H9 (cell line): ENCODE measurements at regions not wholly inside any gene's neighbourhood (a gene's known extent, or its start where the extent isn't known, plus 50 kb on each side); places are given as distances from the start of the nearest gene placed in this dataset.

Experiments
- DNase-seq: peaks from one replicate; pipeline ENCODE4 v3.0.0-alpha.2; 2017
- H2AFZ ChIP-seq: one replicate; pipeline ENCODE4 v1.6.1; 2013; ENCODE audit warnings: mild to moderate bottlenecking, low read length, control low read depth, moderate library complexity
- H2AK5ac ChIP-seq: 2 replicates; pipeline ENCODE4 v1.6.1; 2013; ENCODE audit warnings: low read length, control low read depth, mixed read lengths; ENCODE audit not compliant: insufficient read length
- H2BK120ac ChIP-seq: one replicate; pipeline ENCODE4 v1.6.1; 2013; ENCODE audit warnings: low read depth, mild to moderate bottlenecking, low read length, control low read depth, inconsistent platforms; ENCODE audit not compliant: poor library complexity, severe bottlenecking
- H2BK12ac ChIP-seq: 2 replicates; pipeline ENCODE4 v1.6.1; 2013; ENCODE audit warnings: low read length, control low read depth, mixed read lengths, low read depth; ENCODE audit not compliant: insufficient read length
- H2BK15ac ChIP-seq: 2 replicates; pipeline ENCODE4 v1.6.1; 2013; ENCODE audit warnings: low read depth, low read length, control low read depth
- H2BK20ac ChIP-seq: one replicate; pipeline ENCODE4 v1.6.1; 2013; ENCODE audit warnings: low read depth, mild to moderate bottlenecking, low read length, control low read depth, inconsistent platforms; ENCODE audit not compliant: poor library complexity, severe bottlenecking
- H2BK5ac ChIP-seq: 2 replicates; pipeline ENCODE4 v1.6.1; 2013; ENCODE audit warnings: low read length, control low read depth, mixed read lengths; ENCODE audit not compliant: insufficient read length
- H3K14ac ChIP-seq: 2 replicates; pipeline ENCODE4 v1.6.1; 2013; ENCODE audit warnings: low read length, control low read depth; ENCODE audit not compliant: insufficient read depth
- H3K18ac ChIP-seq: 2 replicates; pipeline ENCODE4 v1.6.1; 2013; ENCODE audit warnings: low read depth, mild to moderate bottlenecking, mixed read lengths, low read length, control low read depth; ENCODE audit not compliant: insufficient read length
- H3K23ac ChIP-seq: 2 replicates; pipeline ENCODE4 v1.6.1; 2013; ENCODE audit warnings: low read length, control low read depth, mixed read lengths, low read depth; ENCODE audit not compliant: insufficient read length
- H3K23me2 ChIP-seq: 2 replicates; pipeline ENCODE4 v1.6.1; 2013; ENCODE audit warnings: low read depth, mild to moderate bottlenecking, mixed read lengths, low read length, control low read depth; ENCODE audit not compliant: insufficient read length, poor library complexity, severe bottlenecking
- H3K27ac ChIP-seq: 2 replicates; pipeline ENCODE4 v1.5.1; 2013; ENCODE audit warnings: low read length, control low read depth, mixed read lengths, low read depth; ENCODE audit not compliant: insufficient read length
- H3K27me3 ChIP-seq: 2 replicates; pipeline ENCODE4 v1.6.1; 2013; ENCODE audit warnings: low read length, control low read depth, inconsistent platforms; ENCODE audit not compliant: insufficient read depth
- H3K4ac ChIP-seq: 2 replicates; pipeline ENCODE4 v1.6.1; 2013; ENCODE audit warnings: low read depth, mild to moderate bottlenecking, control low read depth, inconsistent platforms, low read length, moderate library complexity
- H3K4me1 ChIP-seq: 2 replicates; pipeline ENCODE4 v1.6.1; 2013; ENCODE audit warnings: low read length, control low read depth, inconsistent platforms; ENCODE audit not compliant: insufficient read depth
- H3K4me2 ChIP-seq: 2 replicates; pipeline ENCODE4 v1.6.1; 2013; ENCODE audit warnings: low read length, control low read depth, mixed read lengths; ENCODE audit not compliant: insufficient read length, insufficient read depth
- H3K56ac ChIP-seq: 2 replicates; pipeline ENCODE4 v1.6.1; 2013; ENCODE audit warnings: low read depth, mild to moderate bottlenecking, mixed read lengths, low read length, control low read depth; ENCODE audit not compliant: insufficient read length
- H3K79me1 ChIP-seq: 2 replicates; pipeline ENCODE4 v1.6.1; 2013; ENCODE audit warnings: low read depth, mild to moderate bottlenecking, moderate library complexity, low read length, control low read depth, inconsistent platforms; ENCODE audit not compliant: insufficient read depth, poor library complexity, severe bottlenecking
- H3K79me2 ChIP-seq: 2 replicates; pipeline ENCODE4 v1.6.1; 2013; ENCODE audit warnings: low read length, control low read depth, inconsistent platforms; ENCODE audit not compliant: insufficient read depth
- H3K9ac ChIP-seq: 2 replicates; pipeline ENCODE4 v1.6.1; 2013; ENCODE audit warnings: low read length, control low read depth, mixed read lengths; ENCODE audit not compliant: insufficient read length; ENCODE audit errors: extremely low read depth
- H3K9me3 ChIP-seq: one replicate; pipeline ENCODE4 v1.6.1; 2013; ENCODE audit warnings: low read depth, low read length, inconsistent platforms; ENCODE audit not compliant: control insufficient read depth
- H3T11ph ChIP-seq: one replicate; pipeline ENCODE4 v1.6.1; 2013; ENCODE audit warnings: mild to moderate bottlenecking, low read length, control low read depth, inconsistent platforms
- H4K20me1 ChIP-seq: one replicate; pipeline ENCODE4 v1.6.1; 2013; ENCODE audit not compliant: control insufficient read depth, insufficient read length, insufficient read depth
- H4K5ac ChIP-seq: 2 replicates; pipeline ENCODE4 v1.6.1; 2013; ENCODE audit warnings: low read depth, mild to moderate bottlenecking, mixed read lengths, low read length, control low read depth; ENCODE audit not compliant: insufficient read length
- H4K8ac ChIP-seq: replicated peaks from 2 replicates; pipeline ENCODE4 v1.6.1; 2013; ENCODE audit warnings: low read length, control low read depth, mixed read lengths, low read depth; ENCODE audit not compliant: insufficient read length
- H4K91ac ChIP-seq: 2 replicates; pipeline ENCODE4 v1.6.1; 2013; ENCODE audit warnings: low read depth, mild to moderate bottlenecking, moderate library complexity, mixed read lengths, low read length, control low read depth; ENCODE audit not compliant: insufficient read length
- H3K27ac Mint-ChIP-seq, 3 experiments: 2 replicates in 2 of 3; 3 replicates in 1 of 3; pipeline ENCODE4 v1.8.0; 2020 to 2021; ENCODE audit warnings: mixed read lengths in 3 of 3, mild to moderate bottlenecking in 1 of 3, moderate library complexity in 1 of 3
- H3K27me3 Mint-ChIP-seq: 2 replicates; pipeline ENCODE4 v1.8.0; 2021; ENCODE audit warnings: low read depth, mild to moderate bottlenecking, moderate library complexity, mixed read lengths
- H3K36me3 Mint-ChIP-seq, 3 experiments: 2 replicates in 2 of 3; 3 replicates in 1 of 3; pipeline ENCODE4 v1.8.0; 2020 to 2021; ENCODE audit warnings: low read depth in 3 of 3, mixed read lengths in 3 of 3; ENCODE audit not compliant: insufficient read depth in 1 of 3
- H3K4me1 Mint-ChIP-seq, 2 experiments: 2 replicates each; pipeline ENCODE4 v1.8.0; 2020; ENCODE audit warnings: mixed read lengths in 2 of 2
- H3K4me3 Mint-ChIP-seq, 2 experiments: 2 replicates in 1 of 2; 3 replicates in 1 of 2; pipeline ENCODE4 v1.8.0; 2020 to 2021; ENCODE audit warnings: mild to moderate bottlenecking in 2 of 2, mixed read lengths in 2 of 2, moderate library complexity in 1 of 2
- H3K9me3 Mint-ChIP-seq, 2 experiments: 2 replicates in 1 of 2; 3 replicates in 1 of 2; pipeline ENCODE4 v1.8.0; 2020; ENCODE audit warnings: mild to moderate bottlenecking in 2 of 2, mixed read lengths in 2 of 2, moderate library complexity in 1 of 2
- CTCF ChIP-seq: fragments of 200-600 bp; sonication (generic); conservative IDR thresholded peaks from 3 replicates; pipeline ENCODE4 v1.8.0; 2021; ENCODE audit warnings: antibody characterized with exemption, mild to moderate bottlenecking
- WGBS: extraction: QIAGEN DNeasy Blood & Tissue Kit; methylation state at CpG from one replicate; pipeline ENCODE4 v1.1.7; 2013; ENCODE audit warnings: missing lambda C conversion rate, low lambda C conversion rate, mixed read lengths; ENCODE audit not compliant: insufficient read length; ENCODE audit errors: extremely low coverage; 5-methylcytosine and 5-hydroxymethylcytosine counted together

GRCh38 chr16:8146256-8147012, 443.9 kb downstream of the TMEM114 start:
- Histone ChIP-seq H3K23ac (no peak overlapping the region), H3K4me1 (no peaks in the 10 kb centered on the region), H4K20me1 (no peaks in the 10 kb centered on the region), H3K79me1 (no peaks in the 10 kb centered on the region), H3K9me3 (no peaks in the 10 kb centered on the region), H4K5ac (no peak overlapping the region), H2BK20ac (no peak overlapping the region), H3K27ac (no peak overlapping the region), H2AFZ (no peak overlapping the region), H3K4ac (no peak overlapping the region), H3K9ac (no peak overlapping the region), H3T11ph (no peak overlapping the region), H3K4me2 (no peak overlapping the region), H2BK12ac (no peak overlapping the region), H3K23me2 (no peaks in the 10 kb centered on the region), H4K8ac (no peak overlapping the region), H3K18ac (no peak overlapping the region), H2BK5ac (no peak overlapping the region), H2AK5ac (no peak overlapping the region), H3K56ac (no peak overlapping the region), H2BK15ac (no peak overlapping the region), H3K14ac (no peak overlapping the region; the same call in 1 of the 2 replicates), H3K79me2 (no peaks in the 10 kb centered on the region), H3K27me3 (no peaks in the 10 kb centered on the region), H4K91ac (no peak overlapping the region), H2BK120ac (no peak overlapping the region)
- Mint-ChIP-seq H3K4me3 (no peak overlapping the region), H3K9me3 (no peaks in the 10 kb centered on the region; a peak in 1 of 5 replicates), H3K27ac (no peak overlapping the region), H3K4me1 (peaks cover 2% of the 10 kb centered on the region in 2 experiments; a peak in 3 of 4 replicates), H3K27me3 (peaks cover 2% of the 10 kb centered on the region), H3K36me3 (no peaks in the 10 kb centered on the region; a peak in 1 of 7 replicates)
- DNase-seq, result no peak
- no peak for TF ChIP-seq CTCF
- no CpG with 5 or more reads among the region's 17 CpGs for WGBS
